ENCODE measurements at regions not wholly inside any gene's neighbourhood (a gene's known extent, or its start where the extent isn't known, plus 50 kb on each side); places are given as distances from the start of the nearest gene placed in this dataset.

- TF ChIP-seq JUND (IDR thresholded peaks at IDR 0.05): no peak
- TF ChIP-seq POLR2A (IDR thresholded peaks at IDR 0.05; ENCODE audit: borderline replicate concordance, extremely low read depth, insufficient read depth, insufficient read length): no peak
- TF ChIP-seq, protein P1, sequence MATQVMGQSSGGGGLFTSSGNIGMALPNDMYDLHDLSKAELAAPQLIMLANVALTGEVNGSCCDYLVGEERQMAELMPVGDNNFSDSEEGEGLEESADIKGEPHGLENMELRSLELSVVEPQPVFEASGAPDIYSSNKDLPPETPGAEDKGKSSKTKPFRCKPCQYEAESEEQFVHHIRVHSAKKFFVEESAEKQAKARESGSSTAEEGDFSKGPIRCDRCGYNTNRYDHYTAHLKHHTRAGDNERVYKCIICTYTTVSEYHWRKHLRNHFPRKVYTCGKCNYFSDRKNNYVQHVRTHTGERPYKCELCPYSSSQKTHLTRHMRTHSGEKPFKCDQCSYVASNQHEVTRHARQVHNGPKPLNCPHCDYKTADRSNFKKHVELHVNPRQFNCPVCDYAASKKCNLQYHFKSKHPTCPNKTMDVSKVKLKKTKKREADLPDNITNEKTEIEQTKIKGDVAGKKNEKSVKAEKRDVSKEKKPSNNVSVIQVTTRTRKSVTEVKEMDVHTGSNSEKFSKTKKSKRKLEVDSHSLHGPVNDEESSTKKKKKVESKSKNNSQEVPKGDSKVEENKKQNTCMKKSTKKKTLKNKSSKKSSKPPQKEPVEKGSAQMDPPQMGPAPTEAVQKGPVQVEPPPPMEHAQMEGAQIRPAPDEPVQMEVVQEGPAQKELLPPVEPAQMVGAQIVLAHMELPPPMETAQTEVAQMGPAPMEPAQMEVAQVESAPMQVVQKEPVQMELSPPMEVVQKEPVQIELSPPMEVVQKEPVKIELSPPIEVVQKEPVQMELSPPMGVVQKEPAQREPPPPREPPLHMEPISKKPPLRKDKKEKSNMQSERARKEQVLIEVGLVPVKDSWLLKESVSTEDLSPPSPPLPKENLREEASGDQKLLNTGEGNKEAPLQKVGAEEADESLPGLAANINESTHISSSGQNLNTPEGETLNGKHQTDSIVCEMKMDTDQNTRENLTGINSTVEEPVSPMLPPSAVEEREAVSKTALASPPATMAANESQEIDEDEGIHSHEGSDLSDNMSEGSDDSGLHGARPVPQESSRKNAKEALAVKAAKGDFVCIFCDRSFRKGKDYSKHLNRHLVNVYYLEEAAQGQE (IDR thresholded peaks at IDR 0.05; ENCODE audit: low read depth): no peak
- TF ChIP-seq FOSL1 (IDR thresholded peaks at IDR 0.05; ENCODE audit: low read depth): no peak
- TF ChIP-seq, protein P2, sequence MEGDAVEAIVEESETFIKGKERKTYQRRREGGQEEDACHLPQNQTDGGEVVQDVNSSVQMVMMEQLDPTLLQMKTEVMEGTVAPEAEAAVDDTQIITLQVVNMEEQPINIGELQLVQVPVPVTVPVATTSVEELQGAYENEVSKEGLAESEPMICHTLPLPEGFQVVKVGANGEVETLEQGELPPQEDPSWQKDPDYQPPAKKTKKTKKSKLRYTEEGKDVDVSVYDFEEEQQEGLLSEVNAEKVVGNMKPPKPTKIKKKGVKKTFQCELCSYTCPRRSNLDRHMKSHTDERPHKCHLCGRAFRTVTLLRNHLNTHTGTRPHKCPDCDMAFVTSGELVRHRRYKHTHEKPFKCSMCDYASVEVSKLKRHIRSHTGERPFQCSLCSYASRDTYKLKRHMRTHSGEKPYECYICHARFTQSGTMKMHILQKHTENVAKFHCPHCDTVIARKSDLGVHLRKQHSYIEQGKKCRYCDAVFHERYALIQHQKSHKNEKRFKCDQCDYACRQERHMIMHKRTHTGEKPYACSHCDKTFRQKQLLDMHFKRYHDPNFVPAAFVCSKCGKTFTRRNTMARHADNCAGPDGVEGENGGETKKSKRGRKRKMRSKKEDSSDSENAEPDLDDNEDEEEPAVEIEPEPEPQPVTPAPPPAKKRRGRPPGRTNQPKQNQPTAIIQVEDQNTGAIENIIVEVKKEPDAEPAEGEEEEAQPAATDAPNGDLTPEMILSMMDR (IDR thresholded peaks at IDR 0.05 in 2 of 3, conservative IDR thresholded peaks at IDR 0.05 in 1 of 3; ENCODE audit: borderline replicate concordance in 1 of 3, insufficient read depth in 1 of 3, low read depth in 2 of 3, low read length in 2 of 3): no peak
- no peak for TF ChIP-seq TCF7L2 (IDR thresholded peaks at IDR 0.05; ENCODE audit: borderline replicate concordance, extremely low read depth, insufficient read depth, insufficient read length)
- TF ChIP-seq SP1 (IDR thresholded peaks at IDR 0.05; ENCODE audit: low read depth): no peak
- TF ChIP-seq EZH2 (IDR thresholded peaks at IDR 0.05): no peak
- no peak for TF ChIP-seq SRF (IDR thresholded peaks at IDR 0.05; ENCODE audit: low read depth)
- TF ChIP-seq YY1 (IDR thresholded peaks at IDR 0.05; ENCODE audit: extremely low read depth, insufficient replicate concordance, low read depth, low read length): no peak
- TF ChIP-seq EZH2phosphoT487 (IDR thresholded peaks at IDR 0.05; ENCODE audit: borderline replicate concordance): no peak
- no peak for TF ChIP-seq ELF1 (IDR thresholded peaks at IDR 0.05; ENCODE audit: borderline replicate concordance, low read depth)
- no peak for TF ChIP-seq SIN3A (IDR thresholded peaks at IDR 0.05; ENCODE audit: low read depth)
- no peak for TF ChIP-seq RAD21 (IDR thresholded peaks at IDR 0.05; ENCODE audit: low read depth)
- TF ChIP-seq ZFX (IDR thresholded peaks at IDR 0.05): no peak
- TF ChIP-seq EGR1 (IDR thresholded peaks at IDR 0.05; ENCODE audit: low read depth): no peak
- TF ChIP-seq CBX3 (IDR thresholded peaks at IDR 0.05; ENCODE audit: low read depth): no peak
- no peak for TF ChIP-seq CEBPB (IDR thresholded peaks at IDR 0.05; ENCODE audit: low read depth)
- H3K4me1 ChIP-seq (ENCODE audit: control insufficient read depth in 1 of 2, insufficient read depth in 2 of 2, low read length in 2 of 2): no peaks in the 10 kb centered on the region
- H3K4me3 ChIP-seq (replicated peaks in 1 of 2; ENCODE audit: low read depth in 1 of 2, low read length in 2 of 2): no peak overlapping the region
- intact Hi-C loops (cut with micrococcal nuclease): no loop called here
- ChIA-PET CTCF (no interaction called here), POLR2A (no interaction called here), RAD21 (ENCODE audit: low non-redundant PET in 1 of 2, low total read pairs in 2 of 2, uncharacterized antibody in 2 of 2, unreplicated experiment in 2 of 2) (no interaction called here)
- H3K9me3 ChIP-seq (ENCODE audit: control insufficient read depth in 1 of 2, insufficient read depth in 1 of 2, low read depth in 1 of 2, low read length in 2 of 2): no peaks in the 10 kb centered on the region
- DNase-seq (ENCODE audit: low read depth, low spot score) (no peak), ATAC-seq (no peak)
- BruUV-seq (replicated peaks): no TSS peak
- no peak overlapping the region for H2AFZ ChIP-seq (ENCODE audit: low read depth, low read length, poor library complexity, severe bottlenecking)
- no peaks in the 10 kb centered on the region for H4K20me1 ChIP-seq (ENCODE audit: insufficient read depth)
- H3K79me2 ChIP-seq (ENCODE audit: insufficient read depth, low read length): no peaks in the 10 kb centered on the region
- H3K9me2 ChIP-seq (ENCODE audit: insufficient read depth): no peaks in the 10 kb centered on the region
- H3K9ac ChIP-seq (ENCODE audit: low read length): no peak overlapping the region
- H3K36me3 ChIP-seq (ENCODE audit: control insufficient read depth in 1 of 2, insufficient read depth in 2 of 2, low read length in 2 of 2): no peaks in the 10 kb centered on the region
- no peaks in the 10 kb centered on the region for H3K27me3 ChIP-seq (ENCODE audit: insufficient read depth, low read length)
- H3K27ac ChIP-seq (ENCODE audit: low read depth, low read length): no peak overlapping the region
- H3K4me2 ChIP-seq (ENCODE audit: low read length): no peak overlapping the region
Observed at GRCh38 chr4:181701214-181701613, 542.0 kb upstream of the TENM3 start.

Measured in HCT116 (cell line).